ENCODE measurements at regions not wholly inside any gene's neighbourhood (a gene's known extent, or its start where the extent isn't known, plus 50 kb on each side); places are given as distances from the start of the nearest gene placed in this dataset.

DNA sequence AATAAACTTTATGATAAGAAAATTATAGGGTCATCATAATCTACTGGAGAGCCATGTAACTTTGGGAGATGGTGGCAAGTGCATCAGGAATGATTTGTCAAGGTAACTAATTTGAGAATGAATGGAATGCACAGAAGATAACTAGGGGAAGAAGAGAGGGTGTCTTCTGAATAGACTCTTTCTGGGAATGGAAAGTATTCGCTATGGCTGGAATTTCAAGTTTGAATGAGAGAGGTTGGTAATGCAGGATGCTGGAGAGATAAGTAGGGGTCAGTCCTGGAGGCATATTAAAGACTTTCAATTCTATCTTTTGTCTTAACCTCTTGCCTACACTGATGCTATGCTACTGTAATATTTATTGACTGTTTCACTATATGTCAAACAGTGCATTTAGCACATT lies 714.2 kb downstream of the CETN3 start:
- no peaks in the 10 kb centered on the region for H3K9me3 ChIP-seq (ENCODE audit: insufficient read depth, low read depth, low read length)

DNA sequence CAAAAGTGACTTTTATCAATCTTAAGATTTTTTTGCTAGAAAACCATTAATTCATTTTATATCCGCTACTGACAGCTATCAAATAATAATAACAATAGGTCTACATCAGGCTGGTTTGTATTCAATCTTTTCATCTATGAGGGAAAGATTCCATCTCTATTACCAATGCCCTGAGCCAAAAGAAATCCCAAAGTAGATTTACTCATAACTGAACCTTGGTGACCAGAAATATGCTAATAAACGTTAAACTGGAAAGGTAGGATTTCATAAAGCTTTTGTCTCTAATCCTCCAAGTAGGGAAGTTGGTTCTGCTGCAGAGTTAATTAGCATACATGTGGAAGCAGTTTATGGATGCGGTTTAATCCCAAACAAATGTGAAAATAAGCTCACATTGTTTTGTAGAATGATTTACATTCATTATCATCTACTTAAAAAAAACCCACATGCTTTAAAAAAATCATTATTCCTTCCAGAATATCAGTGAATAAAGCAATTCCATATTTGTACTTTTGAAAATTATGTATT lies 715.5 kb downstream of the CETN3 start:
- no peaks in the 10 kb centered on the region for H3K79me2 ChIP-seq (ENCODE audit: insufficient read depth, low read length)
- H3K9ac ChIP-seq (ENCODE audit: low read length) = no peak overlapping the region
- H3K27me3 ChIP-seq (ENCODE audit: insufficient read depth, low read length) = no peaks in the 10 kb centered on the region
- Mint-ChIP-seq H3K27ac (ENCODE audit: unreplicated experiment) (no peak overlapping the region), H3K9me3 (ENCODE audit: unreplicated experiment) (no peaks in the 10 kb centered on the region), H3K4me3 (ENCODE audit: unreplicated experiment) (no peak overlapping the region), H3K27me3 (ENCODE audit: low read depth, unreplicated experiment) (no peaks in the 10 kb centered on the region), H3K36me3 (ENCODE audit: low read depth, unreplicated experiment) (no peaks in the 10 kb centered on the region), H3K4me1 (ENCODE audit: low read depth, unreplicated experiment) (peaks cover 5% of the 10 kb centered on the region)
- no peaks in the 10 kb centered on the region for H3K9me3 ChIP-seq (ENCODE audit: insufficient read depth, low read depth, low read length)
- no peaks in the 10 kb centered on the region for H3K36me3 ChIP-seq (ENCODE audit: insufficient read depth, low read length)
- H3K4me3 ChIP-seq (ENCODE audit: insufficient read depth, low read depth, low read length) = no peak overlapping the region
- no peak overlapping the region for H3K4me2 ChIP-seq (ENCODE audit: low read length)
- H2AFZ ChIP-seq (ENCODE audit: low read depth, low read length) = no peak overlapping the region
- no peaks in the 10 kb centered on the region for H4K20me1 ChIP-seq (ENCODE audit: insufficient read depth, low read length)
- no peak for DNase-seq (ENCODE audit: low read depth)
- no peaks in the 10 kb centered on the region for H3K4me1 ChIP-seq (ENCODE audit: insufficient read depth, low read length)
- FAIRE-seq = no peak
- no peak overlapping the region for H3K27ac ChIP-seq (ENCODE audit: low read depth, low read length)
- no peak for TF ChIP-seq EZH2 (IDR thresholded peaks at IDR 0.05; ENCODE audit: insufficient read depth, low read length)
- TF ChIP-seq, protein P1, sequence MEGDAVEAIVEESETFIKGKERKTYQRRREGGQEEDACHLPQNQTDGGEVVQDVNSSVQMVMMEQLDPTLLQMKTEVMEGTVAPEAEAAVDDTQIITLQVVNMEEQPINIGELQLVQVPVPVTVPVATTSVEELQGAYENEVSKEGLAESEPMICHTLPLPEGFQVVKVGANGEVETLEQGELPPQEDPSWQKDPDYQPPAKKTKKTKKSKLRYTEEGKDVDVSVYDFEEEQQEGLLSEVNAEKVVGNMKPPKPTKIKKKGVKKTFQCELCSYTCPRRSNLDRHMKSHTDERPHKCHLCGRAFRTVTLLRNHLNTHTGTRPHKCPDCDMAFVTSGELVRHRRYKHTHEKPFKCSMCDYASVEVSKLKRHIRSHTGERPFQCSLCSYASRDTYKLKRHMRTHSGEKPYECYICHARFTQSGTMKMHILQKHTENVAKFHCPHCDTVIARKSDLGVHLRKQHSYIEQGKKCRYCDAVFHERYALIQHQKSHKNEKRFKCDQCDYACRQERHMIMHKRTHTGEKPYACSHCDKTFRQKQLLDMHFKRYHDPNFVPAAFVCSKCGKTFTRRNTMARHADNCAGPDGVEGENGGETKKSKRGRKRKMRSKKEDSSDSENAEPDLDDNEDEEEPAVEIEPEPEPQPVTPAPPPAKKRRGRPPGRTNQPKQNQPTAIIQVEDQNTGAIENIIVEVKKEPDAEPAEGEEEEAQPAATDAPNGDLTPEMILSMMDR (IDR thresholded peaks at IDR 0.05; ENCODE audit: insufficient read depth, low read depth, low read length) = no peak

More for the DNA sequence above, 714.2 kb downstream of the CETN3 start:
- Histone ChIP-seq H2AFZ (ENCODE audit: low read depth, low read length) (no peak overlapping the region), H3K9ac (ENCODE audit: low read length) (no peak overlapping the region), H3K4me2 (ENCODE audit: low read length) (no peak overlapping the region), H3K4me1 (ENCODE audit: insufficient read depth, low read length) (no peaks in the 10 kb centered on the region), H3K79me2 (ENCODE audit: insufficient read depth, low read length) (no peaks in the 10 kb centered on the region), H3K27me3 (ENCODE audit: insufficient read depth, low read length) (no peaks in the 10 kb centered on the region), H3K27ac (ENCODE audit: low read depth, low read length) (no peak overlapping the region), H3K36me3 (ENCODE audit: insufficient read depth, low read length) (no peaks in the 10 kb centered on the region), H4K20me1 (ENCODE audit: insufficient read depth, low read length) (no peaks in the 10 kb centered on the region), H3K4me3 (ENCODE audit: insufficient read depth, low read depth, low read length) (no peak overlapping the region)
- H3K4me3 Mint-ChIP-seq (ENCODE audit: unreplicated experiment) = no peak overlapping the region
- TF ChIP-seq, protein P1 (IDR thresholded peaks at IDR 0.05; ENCODE audit: insufficient read depth, low read depth, low read length) = no peak
- no peak for TF ChIP-seq EZH2 (IDR thresholded peaks at IDR 0.05; ENCODE audit: insufficient read depth, low read length)
- H3K36me3 Mint-ChIP-seq (ENCODE audit: low read depth, unreplicated experiment) = no peaks in the 10 kb centered on the region
- no peak overlapping the region for H3K27ac Mint-ChIP-seq (ENCODE audit: unreplicated experiment)
- H3K9me3 Mint-ChIP-seq (ENCODE audit: unreplicated experiment) = no peaks in the 10 kb centered on the region
- peaks cover 5% of the 10 kb centered on the region for H3K4me1 Mint-ChIP-seq (ENCODE audit: low read depth, unreplicated experiment)
- DNase-seq (ENCODE audit: low read depth) (no peak), FAIRE-seq (no peak)
- H3K27me3 Mint-ChIP-seq (ENCODE audit: low read depth, unreplicated experiment) = no peaks in the 10 kb centered on the region

DNA sequence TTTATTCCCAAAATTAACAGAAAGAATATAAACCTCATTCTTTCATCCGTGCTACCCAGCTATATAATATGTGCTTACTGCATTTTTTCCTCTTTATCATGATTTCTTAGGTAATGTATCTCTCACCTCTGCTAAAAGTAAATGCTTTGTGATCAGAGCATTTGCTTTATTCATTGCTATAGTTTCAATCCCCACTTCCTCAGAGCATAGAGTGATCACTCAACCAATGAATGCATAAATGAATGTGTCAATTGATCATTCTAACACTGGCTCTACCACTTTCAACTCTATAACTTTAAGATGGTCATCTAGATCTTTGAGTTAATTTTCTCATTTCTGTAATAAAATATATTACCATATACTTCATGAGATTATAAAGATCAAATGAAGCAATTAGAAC lies 719.2 kb downstream of the CETN3 start:
- H3K9ac ChIP-seq (ENCODE audit: low read length) = no peak overlapping the region
- H3K27me3 ChIP-seq (ENCODE audit: insufficient read depth, low read length) = no peaks in the 10 kb centered on the region
- Mint-ChIP-seq H3K36me3 (ENCODE audit: low read depth, unreplicated experiment) (no peaks in the 10 kb centered on the region), H3K27me3 (ENCODE audit: low read depth, unreplicated experiment) (no peaks in the 10 kb centered on the region), H3K4me3 (ENCODE audit: unreplicated experiment) (no peak overlapping the region), H3K4me1 (ENCODE audit: low read depth, unreplicated experiment) (peaks cover 1% of the 10 kb centered on the region), H3K9me3 (ENCODE audit: unreplicated experiment) (no peaks in the 10 kb centered on the region), H3K27ac (ENCODE audit: unreplicated experiment) (no peak overlapping the region)
- FAIRE-seq (no peak), DNase-seq (ENCODE audit: low read depth) (no peak)
- no peaks in the 10 kb centered on the region for H3K79me2 ChIP-seq (ENCODE audit: insufficient read depth, low read length)
- no peak overlapping the region for H3K27ac ChIP-seq (ENCODE audit: low read depth, low read length)
- no peaks in the 10 kb centered on the region for H3K36me3 ChIP-seq (ENCODE audit: insufficient read depth, low read length)
- H3K9me3 ChIP-seq (ENCODE audit: insufficient read depth, low read depth, low read length) = no peaks in the 10 kb centered on the region
- H2AFZ ChIP-seq (ENCODE audit: low read depth, low read length) = no peak overlapping the region
- H3K4me1 ChIP-seq (ENCODE audit: insufficient read depth, low read length) = no peaks in the 10 kb centered on the region
- no peaks in the 10 kb centered on the region for H4K20me1 ChIP-seq (ENCODE audit: insufficient read depth, low read length)
- no peak overlapping the region for H3K4me3 ChIP-seq (ENCODE audit: insufficient read depth, low read depth, low read length)
- TF ChIP-seq, protein P1 (IDR thresholded peaks at IDR 0.05; ENCODE audit: insufficient read depth, low read depth, low read length) = no peak
- no peak for TF ChIP-seq EZH2 (IDR thresholded peaks at IDR 0.05; ENCODE audit: insufficient read depth, low read length)
- H3K4me2 ChIP-seq (ENCODE audit: low read length) = no peak overlapping the region
